SK-N-SH (cell line): ENCODE measurements at regions not wholly inside any gene's neighbourhood (a gene's known extent, or its start where the extent isn't known, plus 50 kb on each side); places are given as distances from the start of the nearest gene placed in this dataset.

Experiments
- CTCF ChIP-seq: fragments of 200-600 bp; sonication (generic); IDR thresholded peaks from 2 replicates; pipeline ENCODE4 v1.6.1; 2017; ENCODE audit warnings: antibody characterized with exemption, mild to moderate bottlenecking, moderate library complexity
- EZH2phosphoT487 ChIP-seq: fragments of 200-600 bp; sonication (generic); IDR thresholded peaks from 2 replicates; pipeline ENCODE4 v1.6.1; 2017; ENCODE audit warnings: low read depth, mixed run types, mild to moderate bottlenecking, antibody characterized with exemption, moderate library complexity, borderline replicate concordance
- MAX ChIP-seq: IDR thresholded peaks from 2 replicates; pipeline ENCODE4 v1.4.0; 2012; ENCODE audit warnings: low read depth
- POLR2AphosphoS5 ChIP-seq: IDR thresholded peaks from 2 replicates; pipeline ENCODE4 v1.6.1; 2012; ENCODE audit warnings: low read depth, low read length
- RCOR1 ChIP-seq: fragments of 150-350 bp; IDR thresholded peaks from 2 replicates; pipeline ENCODE4 v1.6.1; 2017; ENCODE audit warnings: antibody characterized with exemption, low read length
- TAF1 ChIP-seq: IDR thresholded peaks from 2 replicates; pipeline ENCODE4 v1.6.1; 2012; ENCODE audit warnings: low read depth, mild to moderate bottlenecking, low read length, moderate library complexity, borderline replicate concordance
- USF1 ChIP-seq: IDR thresholded peaks from 2 replicates; pipeline ENCODE4 v1.4.0; 2012; ENCODE audit warnings: low read depth, borderline replicate concordance
- USF2 ChIP-seq: fragments of 150-350 bp; IDR thresholded peaks from 2 replicates; pipeline ENCODE4 v1.6.1; 2017; ENCODE audit warnings: antibody characterized with exemption, low read length, low read depth, borderline replicate concordance

GRCh38 chr2:40028792-40029488 is 249.9 kb upstream of the THUMPD2 start:
- TF ChIP-seq EZH2phosphoT487: no peak
- TF ChIP-seq USF1: no peak
- no peak for TF ChIP-seq TAF1
- no peak for TF ChIP-seq POLR2AphosphoS5
- TF ChIP-seq USF2: no peak
- no peak for TF ChIP-seq RCOR1
- TF ChIP-seq CTCF: no peak
- TF ChIP-seq MAX: no peak
